HG02970 (cell line): ENCODE measurements at regions not wholly inside any gene's neighbourhood (a gene's known extent, or its start where the extent isn't known, plus 50 kb on each side); places are given as distances from the start of the nearest gene placed in this dataset.

Experiments
- ATAC-seq: cut with Tn5 transposase; IDR thresholded peaks from one replicate; pipeline ENCODE4 v1.9.1; 2021; ENCODE audit warnings: mild to moderate bottlenecking, moderate library complexity, moderate number of reproducible peaks; ENCODE audit not compliant: unreplicated experiment, low FRiP score

DNA sequence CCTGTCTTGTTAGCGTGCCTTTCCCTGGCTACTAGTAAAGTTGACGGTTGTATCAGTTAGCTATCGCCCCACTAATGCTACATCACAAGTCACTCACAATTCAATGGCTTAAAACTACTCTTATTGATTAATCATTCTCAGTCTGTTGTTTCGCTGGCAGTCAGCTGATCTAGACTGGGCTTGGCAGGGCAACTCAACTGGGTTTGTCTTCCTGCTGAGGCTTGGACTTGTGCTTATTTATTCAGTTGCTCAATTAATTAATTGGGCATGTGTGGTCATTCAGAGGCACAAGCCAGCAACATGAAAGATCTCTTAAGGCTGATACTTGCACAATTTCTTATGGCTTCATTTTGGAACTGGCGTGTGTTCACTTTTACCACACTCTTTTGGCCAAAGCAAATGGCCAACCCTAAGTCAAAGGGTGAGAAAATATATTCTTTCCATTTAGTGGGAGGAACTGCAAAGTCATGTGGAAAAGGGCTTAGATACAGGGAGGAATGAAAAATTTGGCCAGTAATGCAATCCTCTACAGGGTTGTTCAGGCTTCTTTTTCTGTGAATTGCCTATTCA is 333.5 kb downstream of the GPR37 start:
- ATAC-seq = no peak

- ATAC-seq = no peak
These were observed 335.7 kb downstream of the GPR37 start for GRCh38 chr7:124429923-124430322.

DNA sequence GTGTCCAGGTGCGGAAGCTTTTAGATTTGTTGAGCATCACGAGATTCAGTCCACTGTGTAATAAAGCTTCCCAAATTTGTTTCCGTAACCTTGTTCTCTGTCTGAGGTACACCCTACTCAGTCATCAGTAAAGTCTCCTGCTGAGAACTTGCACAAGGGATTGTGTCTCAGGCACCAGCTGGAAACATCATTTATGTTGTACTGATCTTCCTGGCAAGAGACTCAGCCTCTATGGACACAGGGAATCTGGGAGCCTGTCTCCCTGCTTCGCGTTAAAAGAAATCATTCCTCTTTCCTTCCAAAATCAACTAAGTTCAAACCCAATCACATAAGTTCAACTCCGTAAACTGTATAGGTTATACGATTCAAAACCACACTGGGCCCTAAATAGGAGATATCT is 336.8 kb downstream of the GPR37 start:
- ATAC-seq = no peak

DNA sequence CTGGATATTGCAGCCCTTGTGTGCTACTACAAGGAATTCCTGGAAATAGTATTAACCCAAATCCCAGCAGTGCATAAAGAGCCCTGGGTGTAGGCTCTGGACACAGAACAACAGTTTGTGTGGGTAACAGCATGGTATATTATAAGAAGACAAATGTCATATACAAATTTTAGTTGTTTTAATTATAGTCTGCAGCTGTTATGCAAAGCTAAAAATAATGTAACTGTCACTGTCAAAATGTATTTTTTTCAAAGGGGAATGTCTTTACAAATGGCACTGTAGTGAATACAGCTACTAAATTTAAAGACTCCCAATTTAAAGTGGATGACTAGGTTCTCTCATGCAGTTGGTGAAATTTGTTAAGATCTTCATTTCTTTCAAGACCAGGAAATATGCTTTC is 339.0 kb downstream of the GPR37 start:
- no peak for ATAC-seq

DNA sequence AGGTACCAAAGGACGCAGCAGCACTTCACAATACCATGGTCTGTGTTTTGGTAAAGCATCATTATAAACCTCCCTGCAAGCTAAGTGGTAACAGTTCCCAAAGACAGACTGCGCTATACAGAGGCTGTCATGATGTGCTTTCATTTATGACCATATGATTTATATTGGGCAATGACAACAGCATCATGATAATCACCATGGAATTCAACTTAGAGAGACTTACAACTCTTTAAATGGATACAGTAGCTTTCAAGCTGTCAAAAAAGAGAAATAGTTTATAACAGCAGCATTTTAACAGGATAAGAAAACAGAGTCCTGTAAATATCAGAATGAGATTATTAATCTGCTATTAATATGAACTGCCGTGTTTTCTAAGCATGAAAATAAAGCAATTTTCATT is 341.7 kb downstream of the GPR37 start:
- no peak for ATAC-seq

GRCh38 chr7:124422081-124422480 is 343.5 kb downstream of the GPR37 start:
- ATAC-seq = no peak

DNA sequence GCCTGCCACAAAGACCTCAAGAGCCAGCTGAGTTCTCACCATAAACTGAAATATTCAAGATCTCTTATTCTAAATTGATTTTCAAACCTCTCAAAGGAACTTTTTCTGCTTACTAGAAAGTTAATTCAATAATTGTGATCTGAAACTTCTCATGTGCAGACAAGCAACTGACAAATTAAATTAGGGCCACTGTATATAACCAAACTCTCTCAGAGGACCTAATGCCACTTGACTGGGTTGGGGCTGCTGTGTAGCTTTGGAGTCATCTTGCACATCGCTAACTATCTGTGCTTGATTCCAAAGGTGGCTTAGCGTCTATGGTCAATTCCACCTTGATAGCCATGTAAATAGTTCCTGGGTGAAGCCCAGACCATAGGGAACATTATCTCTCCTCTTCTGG is 345.2 kb downstream of the GPR37 start:
- ATAC-seq = no peak

GRCh38 chr7:124413029-124413428 is 352.6 kb downstream of the GPR37 start:
- no peak for ATAC-seq

- ATAC-seq = no peak
These were observed 353.1 kb downstream of the GPR37 start for GRCh38 chr7:124412531-124412930.

DNA sequence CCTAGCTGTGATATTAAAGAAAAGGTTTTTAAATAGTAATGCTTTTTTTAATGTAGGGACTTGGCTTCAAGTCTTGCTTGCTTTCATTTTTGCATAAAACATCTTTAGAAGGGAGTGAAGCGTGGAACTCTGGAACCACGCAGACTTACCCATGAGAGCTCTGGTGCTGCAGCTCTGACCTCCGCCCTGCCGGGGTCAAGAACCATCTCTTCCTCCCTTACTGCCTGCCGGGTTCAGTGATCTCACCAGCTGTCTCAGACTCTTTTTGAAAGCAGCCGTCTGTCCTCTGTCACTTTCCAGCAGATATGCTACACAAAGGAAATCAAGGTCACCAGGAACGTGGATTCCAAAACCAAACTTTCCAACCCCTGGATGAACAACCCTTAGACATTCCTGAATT is 353.8 kb downstream of the GPR37 start:
- no peak for ATAC-seq

DNA sequence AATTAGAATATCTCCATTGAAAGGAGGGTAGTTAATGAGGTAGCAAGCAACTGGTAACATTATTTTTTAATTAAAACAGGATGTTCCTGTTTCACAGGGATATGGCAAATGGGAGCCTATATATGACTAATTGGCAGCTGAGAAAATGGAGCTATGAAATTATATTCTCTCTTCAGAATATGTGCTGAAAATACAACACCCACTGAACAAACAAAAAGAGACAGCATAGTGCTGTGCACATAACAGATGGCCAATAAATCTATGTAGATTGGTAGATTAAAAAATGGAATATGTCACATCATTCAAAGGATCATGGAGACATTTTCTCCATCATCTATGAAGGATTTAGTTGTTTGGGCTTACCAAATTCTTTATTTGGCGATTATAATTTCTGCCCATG is 362.0 kb downstream of the GPR37 start:
- ATAC-seq = no peak

DNA sequence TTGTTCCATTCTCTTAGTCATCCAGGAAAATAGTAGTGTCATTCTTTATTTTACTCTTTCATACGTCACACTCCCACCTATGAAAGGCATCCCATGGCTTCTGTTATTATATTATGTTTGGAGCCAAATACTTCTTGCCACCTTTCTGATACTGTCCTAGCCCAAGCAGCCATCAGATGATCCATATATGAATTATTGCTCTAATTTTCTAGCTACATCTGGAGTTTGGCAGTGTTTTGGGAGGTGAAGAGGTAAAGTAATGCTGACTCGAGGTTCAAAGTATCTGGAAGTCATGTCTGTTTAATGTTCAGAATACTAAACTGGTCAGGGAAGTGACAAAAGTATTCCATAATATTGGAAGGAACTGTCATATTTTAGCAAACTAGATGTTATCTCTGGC is 362.5 kb downstream of the GPR37 start:
- no peak for ATAC-seq

- no peak for ATAC-seq
These were observed 365.7 kb downstream of the GPR37 start for GRCh38 chr7:124399941-124400340.

- no peak for ATAC-seq
These were observed 366.2 kb upstream of the TMEM229A start for GRCh38 chr7:124398937-124399552.

DNA sequence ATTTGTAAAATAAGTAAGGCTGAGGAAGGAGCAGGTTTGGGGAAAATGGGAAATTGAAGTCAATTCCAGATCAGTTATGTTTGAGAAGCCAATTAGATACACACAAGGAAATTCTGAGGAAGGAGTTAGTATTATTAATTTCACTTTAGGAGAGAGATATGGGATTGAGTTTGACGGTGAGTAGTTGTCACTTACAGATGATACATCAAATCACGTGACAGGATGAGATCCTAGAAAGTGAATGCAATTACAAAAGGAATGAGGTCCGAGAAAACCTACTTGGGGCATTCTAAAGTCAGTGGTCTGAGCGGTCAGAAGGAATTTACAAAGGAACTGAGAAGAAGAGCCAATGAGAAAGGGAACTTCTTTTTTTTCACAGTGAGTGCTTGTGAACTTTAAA is 364.3 kb upstream of the TMEM229A start:
- ATAC-seq = no peak

DNA sequence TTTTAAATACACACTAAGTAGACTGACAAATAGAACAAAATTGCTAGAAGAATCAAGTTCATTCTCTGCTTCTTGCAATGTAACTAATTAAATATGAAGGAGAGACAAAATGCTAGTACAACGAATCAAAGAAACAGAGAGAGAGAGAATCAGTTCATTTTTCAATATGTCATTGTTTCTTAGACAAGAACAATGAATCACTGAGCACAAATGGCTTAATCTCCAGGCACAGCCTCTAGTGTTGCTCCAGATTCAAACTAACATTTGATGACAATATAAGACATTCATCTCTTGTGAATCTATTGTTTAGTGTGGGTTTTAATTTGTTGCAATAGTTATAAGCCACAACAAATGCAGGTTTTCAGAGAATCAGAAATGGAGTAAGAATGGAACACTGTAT is 357.4 kb upstream of the TMEM229A start:
- ATAC-seq = no peak

GRCh38 chr7:124388751-124389150 is 355.9 kb upstream of the TMEM229A start:
- ATAC-seq = no peak

- no peak for ATAC-seq
These were observed 354.2 kb upstream of the TMEM229A start for GRCh38 chr7:124387056-124387455.

DNA sequence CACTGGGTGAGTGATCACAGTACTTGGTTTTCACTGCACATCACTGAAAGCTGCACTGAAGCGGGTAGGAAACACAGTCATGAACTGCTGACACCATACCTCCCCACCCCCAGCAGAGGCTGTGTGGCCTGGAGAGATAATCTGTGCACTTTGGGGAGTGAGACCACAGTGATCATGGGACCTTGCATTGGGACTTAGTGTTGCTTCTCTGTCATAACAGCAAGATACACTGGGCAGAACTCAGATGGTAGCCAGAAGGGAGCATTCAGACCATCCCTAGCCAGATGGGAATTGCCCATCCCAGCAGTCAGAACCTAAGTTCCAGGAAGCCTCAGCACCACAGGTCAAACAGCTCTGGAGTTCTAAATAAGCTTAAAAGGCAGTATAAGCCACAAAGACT is 346.4 kb upstream of the TMEM229A start:
- no peak for ATAC-seq

- no peak for ATAC-seq
These were observed 343.2 kb upstream of the TMEM229A start for GRCh38 chr7:124376111-124376510.

GRCh38 chr7:124375391-124375790 is 342.5 kb upstream of the TMEM229A start:
- ATAC-seq = no peak

- no peak for ATAC-seq
These were observed 336.4 kb upstream of the TMEM229A start for GRCh38 chr7:124369310-124369709.

DNA sequence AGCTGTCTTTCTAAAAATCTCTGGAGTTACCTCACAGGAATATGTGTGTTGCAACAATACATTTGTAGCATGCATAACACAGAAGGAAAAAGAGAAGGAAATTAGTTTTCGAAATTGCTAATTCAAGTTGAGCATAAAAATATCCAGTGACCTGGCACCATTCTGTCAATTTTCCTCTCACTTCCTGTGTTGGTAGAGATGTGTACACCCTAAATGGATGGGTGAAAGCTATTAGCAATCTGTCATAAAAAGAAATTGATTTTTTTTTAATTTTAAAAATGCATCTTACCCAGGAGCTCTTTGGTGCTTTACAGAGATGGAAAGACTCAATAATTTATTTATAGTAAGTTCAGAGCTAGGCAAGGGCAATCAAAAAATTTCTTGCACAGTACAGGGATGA is 333.3 kb upstream of the TMEM229A start:
- no peak for ATAC-seq
